ENCODE measurements at regions not wholly inside any gene's neighbourhood (a gene's known extent, or its start where the extent isn't known, plus 50 kb on each side); places are given as distances from the start of the nearest gene placed in this dataset.

GRCh38 chr1:14160781-14161180 is 437.7 kb upstream of the KAZN start:
- TF ChIP-seq POLR2A (IDR thresholded peaks at IDR 0.05; ENCODE audit: low read depth, low read length) (no peak), POLR2AphosphoS5 (IDR thresholded peaks at IDR 0.05; ENCODE audit: insufficient read depth, low read depth, low read length) (no peak), CTCF (IDR thresholded peaks at IDR 0.05; ENCODE audit: extremely low read depth in 1 of 2, insufficient read depth in 1 of 2, low read depth in 1 of 2, low read length in 2 of 2) (no peak)
